Amygdala (tissue), 56 donors: ENCODE measurements at regions not wholly inside any gene's neighbourhood (a gene's known extent, or its start where the extent isn't known, plus 50 kb on each side); places are given as distances from the start of the nearest gene placed in this dataset.
A peak's percentile ranks its signal among the peaks of the same experiment; 100 is the strongest.

Experiments
- DNase-seq, 56 donors: peaks; one replicate each; lab custom pipeline; 2025; lab: John Stamatoyannopoulos, UW

DNA sequence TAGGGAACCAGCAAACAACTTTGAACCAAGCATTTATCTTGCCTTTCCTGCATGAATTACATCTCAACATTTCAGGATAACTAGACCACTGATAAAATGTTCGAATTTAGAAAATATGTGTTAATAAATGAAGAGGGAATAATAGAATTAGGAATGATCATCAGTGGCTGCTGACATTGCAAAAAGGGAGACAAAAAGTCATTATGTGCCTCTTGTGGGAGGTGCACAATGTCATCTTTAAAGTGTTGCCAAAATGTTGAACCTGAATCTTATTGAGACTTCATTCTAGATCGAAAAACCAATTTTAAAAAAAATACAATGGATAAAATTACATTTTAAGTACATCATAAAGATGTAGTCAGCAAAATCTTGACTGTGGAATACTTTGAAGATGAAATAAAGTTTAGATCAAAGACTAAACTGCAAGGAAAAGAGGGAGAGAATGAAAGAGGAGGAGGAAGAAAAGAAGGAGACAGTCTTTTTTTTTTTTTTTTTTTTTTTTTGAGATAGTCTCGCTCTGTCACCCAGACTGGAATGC is 299.3 kb downstream of the FBXW7 start:
- DNase-seq = no peak

GRCh38 chr4:152235718-152236117 is 300.2 kb downstream of the FBXW7 start:
- no peak for DNase-seq

DNA sequence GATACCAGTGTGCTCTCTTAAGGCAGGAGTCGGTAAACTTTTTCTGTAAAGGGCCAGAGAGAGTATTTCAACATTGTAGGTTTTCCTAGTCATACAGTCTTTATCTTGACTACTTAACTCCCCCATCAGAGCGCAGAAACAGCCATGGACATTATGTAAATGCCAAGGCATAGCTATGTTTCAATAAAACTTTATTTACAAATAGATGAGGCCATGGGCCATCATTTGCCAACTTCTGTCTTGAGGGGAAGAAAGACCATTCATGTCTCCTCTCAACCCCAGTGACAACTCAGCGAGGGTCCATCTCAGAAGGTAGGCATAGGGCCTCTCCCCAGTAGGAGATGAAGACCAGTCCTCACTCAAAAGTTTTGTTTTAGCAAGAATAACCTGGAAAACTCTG is 301.3 kb downstream of the FBXW7 start:
- no peak for DNase-seq

DNA sequence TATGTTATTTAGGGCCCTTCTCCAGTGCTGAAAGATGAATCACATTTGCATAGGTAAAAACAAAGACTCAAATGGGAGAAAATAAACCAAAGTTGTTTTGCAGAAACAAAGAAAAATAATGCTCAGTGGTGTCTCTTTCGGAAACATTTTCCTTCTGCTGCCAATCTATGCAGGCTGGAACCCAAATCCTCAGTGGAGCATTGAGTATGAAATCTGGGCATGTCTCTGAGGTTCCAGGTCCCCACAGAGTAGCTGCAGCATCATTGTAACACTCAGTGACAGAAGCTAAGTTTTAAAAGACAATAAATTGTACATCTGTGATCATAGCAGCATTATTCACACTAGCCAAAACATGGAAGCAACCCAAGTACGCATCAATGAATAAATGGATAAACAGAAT is 303.6 kb downstream of the FBXW7 start:
- DNase-seq = no peak

- DNase-seq = no peak
Measured at GRCh38 chr4:152229782-152230289, 306.1 kb downstream of the FBXW7 start.

GRCh38 chr4:152225680-152226079 is 310.2 kb downstream of the FBXW7 start:
- no peak for DNase-seq

- DNase-seq = no peak
Measured at GRCh38 chr4:152224721-152225420, 311.0 kb downstream of the FBXW7 start.

DNA sequence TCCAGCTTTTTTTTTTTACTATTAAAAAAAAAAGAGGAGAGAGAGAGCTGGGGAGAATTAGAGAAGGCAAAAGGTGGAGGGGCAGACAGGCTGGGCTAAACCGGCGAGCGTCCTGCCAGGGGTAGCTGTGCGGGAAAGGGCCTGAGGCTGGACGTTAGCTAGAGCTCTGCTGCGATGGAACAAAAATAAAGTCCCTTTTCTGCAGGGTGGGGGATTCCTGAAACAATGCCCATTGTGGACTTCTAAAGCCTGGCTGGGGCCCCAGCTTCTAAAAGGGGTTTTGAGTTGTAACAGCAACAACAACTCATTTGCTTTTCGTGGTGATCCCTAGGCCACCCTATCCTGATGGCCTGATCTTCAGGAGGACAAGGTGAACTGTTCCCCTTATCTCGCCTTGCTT is 311.7 kb downstream of the FBXW7 start:
- no peak for DNase-seq

DNA sequence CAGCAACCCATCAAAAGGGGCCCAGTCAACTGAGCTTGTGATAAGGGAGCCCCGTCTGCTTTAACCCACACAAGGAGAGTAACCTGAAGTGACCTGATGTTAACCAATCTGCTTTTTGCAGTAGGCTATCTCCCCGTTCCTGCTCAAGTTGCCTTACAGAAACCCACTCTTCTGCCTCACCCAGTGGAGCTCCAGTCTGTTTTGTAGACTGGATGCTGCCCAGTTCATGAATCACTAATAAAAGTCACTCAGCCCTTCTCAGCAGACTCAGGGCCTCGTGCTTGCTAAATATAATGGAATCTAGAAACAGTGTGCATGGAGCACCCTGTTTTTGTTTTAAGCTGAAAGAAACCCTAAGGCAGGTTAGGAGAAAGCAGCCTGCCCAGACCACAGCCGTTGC is 312.3 kb downstream of the FBXW7 start:
- no peak for DNase-seq

- DNase-seq = no peak
Measured at GRCh38 chr4:152221816-152222516, 313.9 kb downstream of the FBXW7 start.

DNA sequence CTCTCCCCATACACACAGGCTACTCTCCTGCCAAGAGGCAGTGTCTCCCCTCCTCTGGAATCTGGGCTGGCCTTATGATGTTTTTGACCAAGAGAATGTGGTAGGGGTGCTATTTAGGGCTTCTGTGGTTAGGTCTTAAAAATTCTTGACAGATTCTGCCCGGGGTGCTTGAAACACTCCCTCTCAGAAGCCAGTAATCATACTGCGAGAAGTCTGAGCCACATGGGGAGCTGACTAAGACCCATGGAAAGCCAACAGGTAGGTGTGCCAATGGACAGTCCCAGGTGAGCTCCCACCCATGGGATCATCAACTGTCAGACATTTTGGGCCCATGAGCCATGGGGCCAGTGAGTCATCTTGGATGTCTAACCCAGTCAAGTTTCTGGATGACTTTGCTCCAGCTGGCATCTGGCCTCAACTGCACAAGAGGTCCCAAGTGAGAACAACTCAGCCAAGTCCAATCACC is 315.7 kb downstream of the FBXW7 start:
- DNase-seq = no peak

- DNase-seq = no peak
Measured at GRCh38 chr4:152218576-152218975, 317.3 kb downstream of the FBXW7 start.

- peak in 11 of 56 donors; percentile 1 to 52 (median 11) for DNase-seq
Measured at GRCh38 chr4:152217896-152218295, 318.0 kb downstream of the FBXW7 start.

DNA sequence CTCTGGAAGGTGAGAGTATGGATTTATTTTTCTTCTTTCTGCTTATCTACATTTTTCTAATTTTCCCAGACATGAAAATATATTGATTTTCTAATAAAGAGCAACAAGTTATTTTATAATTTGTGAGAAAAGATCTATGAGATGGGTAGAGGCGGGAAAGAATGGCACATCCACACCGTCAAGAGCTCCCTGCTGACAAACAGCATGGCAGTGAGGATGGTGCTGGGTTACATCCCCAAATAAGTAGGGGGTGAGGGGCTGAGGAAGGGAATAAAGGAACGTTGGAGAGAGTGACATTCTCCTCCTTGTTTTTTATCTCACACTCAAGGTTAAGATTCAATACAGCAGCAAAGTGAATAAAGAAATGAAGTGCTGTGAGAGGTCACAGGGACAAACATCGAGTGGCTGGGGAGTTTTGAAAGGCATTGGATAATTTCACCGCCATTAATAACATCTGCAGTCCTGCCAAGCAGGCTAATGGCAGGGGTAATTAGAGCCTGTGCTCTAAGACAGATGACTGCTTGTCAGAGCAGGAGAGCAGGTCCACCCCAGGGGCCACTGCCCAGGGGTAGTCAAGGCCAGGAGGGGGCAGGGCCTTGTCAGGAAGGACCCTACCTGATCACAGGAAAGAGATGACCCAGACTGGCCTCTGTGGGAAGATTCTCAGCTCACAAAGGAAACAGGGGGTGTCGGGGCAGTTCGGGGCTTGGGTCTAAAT is 323.8 kb downstream of the FBXW7 start:
- no peak for DNase-seq

DNA sequence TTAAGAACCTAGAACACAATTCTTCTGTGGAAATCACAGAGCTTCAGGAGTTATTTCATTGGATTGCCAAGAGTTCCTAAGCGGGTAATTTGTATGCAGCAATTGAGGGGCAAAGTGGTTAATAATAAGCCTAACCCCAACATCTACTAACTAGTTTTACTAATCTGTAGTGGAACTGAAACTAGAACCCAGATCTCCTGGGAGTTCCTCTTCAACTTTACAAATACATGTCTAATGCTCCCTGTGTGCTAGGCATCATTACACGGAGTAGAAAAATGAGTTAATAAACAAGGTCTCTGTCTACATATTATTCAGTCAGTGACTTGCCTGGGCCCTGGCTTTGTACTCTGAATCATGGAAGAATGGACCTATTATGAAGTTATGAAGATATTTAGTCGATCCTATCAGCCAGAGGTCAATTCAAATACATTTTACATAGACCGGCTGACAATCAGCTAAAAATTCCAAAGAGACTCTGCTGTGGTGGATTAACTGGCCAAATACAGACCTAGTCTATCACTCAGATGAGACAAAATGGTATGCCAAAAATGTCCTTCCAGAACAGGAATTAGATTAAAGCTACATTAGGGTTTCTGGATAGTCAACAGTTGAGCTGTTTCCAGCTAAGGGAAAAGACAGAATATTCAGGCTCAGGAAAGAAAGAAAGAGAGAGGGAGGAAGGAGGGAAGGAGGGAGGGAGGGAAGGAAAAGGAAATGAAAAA is 326.0 kb downstream of the FBXW7 start:
- DNase-seq = no peak

DNA sequence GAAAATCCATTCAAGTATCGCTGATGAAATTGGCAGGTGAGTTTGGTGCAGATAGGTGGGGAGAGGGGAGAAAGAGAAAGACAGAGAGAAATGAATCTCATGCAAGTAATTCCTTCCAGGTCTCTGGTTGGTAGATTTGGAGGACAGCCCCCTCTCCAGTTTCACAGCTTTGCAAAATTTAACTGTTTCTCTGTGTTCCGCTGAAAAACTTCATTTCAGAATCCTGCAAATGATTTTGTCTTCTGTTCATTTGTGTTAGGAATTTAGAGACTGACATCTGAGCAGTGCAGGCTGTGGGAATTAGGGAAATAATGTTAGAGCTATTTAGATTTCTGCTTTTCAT is 328.5 kb downstream of the FBXW7 start:
- DNase-seq = no peak

- DNase-seq = no peak
Measured at GRCh38 chr4:152206646-152207377, 329.1 kb downstream of the FBXW7 start.

- no peak for DNase-seq
Measured at GRCh38 chr4:152206185-152206584, 329.7 kb downstream of the FBXW7 start.

- DNase-seq = no peak
Measured at GRCh38 chr4:152202415-152202814, 333.5 kb downstream of the FBXW7 start.
